Right lobe of liver (tissue), 4 donors: ENCODE measurements at regions not wholly inside any gene's neighbourhood (a gene's known extent, or its start where the extent isn't known, plus 50 kb on each side); places are given as distances from the start of the nearest gene placed in this dataset.

ENCODE experiments used
- CTCF ChIP-seq, 4 donors: fragments of 200-600 bp in 3 of 4; fragments of 450-650 bp in 1 of 4; IDR thresholded peaks; one replicate each; pipeline versions ENCODE4 v1.5.1 to v1.8.0; 2016 to 2022; ENCODE audit warnings: antibody characterized with exemption in 4 of 4, mild to moderate bottlenecking in 2 of 4
- POLR2A ChIP-seq: fragments of 450-650 bp; IDR thresholded peaks from one replicate; pipeline ENCODE4 v1.6.1; 2017; ENCODE audit warnings: antibody characterized with exemption, mild to moderate bottlenecking
- donor health status: DM: no; HTN: no; CAD: no.
- donor health status: DM: no; HTN: no; CAD: no.
- donor health status: DM: no; HTN: yes; CAD: no.

GRCh38 chr2:80889009-80889408 is 584.5 kb upstream of the LRRTM1 start:
- TF ChIP-seq POLR2A (no peak), CTCF (IDR thresholded peaks at IDR 0.05) (no peak)
